PC-3 (cell line): ENCODE measurements at regions not wholly inside any gene's neighbourhood (a gene's known extent, or its start where the extent isn't known, plus 50 kb on each side); places are given as distances from the start of the nearest gene placed in this dataset.

ENCODE experiments used
- CTCF ChIP-seq: fragments of 300-600 bp; sonication (generic); conservative IDR thresholded peaks from 2 replicates; pipeline ENCODE4 v1.5.1; 2017; ENCODE audit warnings: antibody characterized with exemption, low read depth, mild to moderate bottlenecking, low read length
- EZH2phosphoT487 ChIP-seq: fragments of 300-600 bp; sonication (generic); IDR thresholded peaks from 2 replicates; pipeline ENCODE4 v1.6.1; 2018; ENCODE audit warnings: mild to moderate bottlenecking, antibody characterized with exemption, low read length, borderline replicate concordance

GRCh38 chr5:68148096-68148495 is 67.5 kb upstream of the PIK3R1 start:
- TF ChIP-seq CTCF, result no peak
- TF ChIP-seq EZH2phosphoT487, result no peak
